NCI-H146 (cell line): ENCODE measurements at regions not wholly inside any gene's neighbourhood (a gene's known extent, or its start where the extent isn't known, plus 50 kb on each side); places are given as distances from the start of the nearest gene placed in this dataset.

Source experiments
- DNase-seq: peaks from one replicate; lab custom pipeline; 2025; lab: John Stamatoyannopoulos, UW

DNA sequence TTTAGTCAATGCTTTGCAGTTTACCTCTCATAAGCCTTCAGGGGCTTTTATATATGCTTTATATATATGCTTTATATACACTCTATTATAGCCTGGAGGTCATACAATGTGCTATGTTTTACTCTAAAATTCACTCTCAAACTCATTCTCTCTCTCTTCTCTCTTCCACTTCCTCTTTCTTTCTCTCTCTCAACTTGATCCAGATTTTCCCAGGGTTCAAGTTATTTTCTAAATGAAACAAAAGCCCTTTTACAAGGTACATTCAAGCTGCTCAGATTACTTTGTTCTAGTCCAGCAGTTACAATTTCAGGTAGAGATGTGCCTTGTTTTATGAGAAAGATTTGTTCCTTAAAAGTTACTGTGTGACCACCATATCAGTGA is 79.6 kb upstream of the ACP3 start:
- DNase-seq = no peak

DNA sequence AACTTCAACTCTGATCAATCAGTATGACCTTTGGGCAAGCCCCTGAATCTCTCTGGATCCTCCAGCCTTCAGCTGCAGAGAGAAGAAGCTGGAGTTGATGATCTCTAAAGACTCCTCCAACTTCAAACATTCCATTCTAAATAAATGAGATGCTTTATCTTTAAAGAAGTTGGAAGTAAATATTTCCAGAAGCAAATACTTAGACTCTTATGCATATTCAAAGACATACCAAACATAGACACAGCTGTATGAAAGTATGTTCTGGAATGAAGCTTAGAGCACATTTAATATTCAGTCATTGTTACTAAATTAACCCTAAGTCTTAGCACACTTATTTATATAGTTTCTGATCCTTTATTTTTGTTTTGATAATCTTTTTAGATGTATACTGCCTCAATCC is 77.6 kb upstream of the ACP3 start:
- no peak for DNase-seq

GRCh38 chr3:132241776-132242514 is 75.3 kb upstream of the ACP3 start:
- no peak for DNase-seq

DNA sequence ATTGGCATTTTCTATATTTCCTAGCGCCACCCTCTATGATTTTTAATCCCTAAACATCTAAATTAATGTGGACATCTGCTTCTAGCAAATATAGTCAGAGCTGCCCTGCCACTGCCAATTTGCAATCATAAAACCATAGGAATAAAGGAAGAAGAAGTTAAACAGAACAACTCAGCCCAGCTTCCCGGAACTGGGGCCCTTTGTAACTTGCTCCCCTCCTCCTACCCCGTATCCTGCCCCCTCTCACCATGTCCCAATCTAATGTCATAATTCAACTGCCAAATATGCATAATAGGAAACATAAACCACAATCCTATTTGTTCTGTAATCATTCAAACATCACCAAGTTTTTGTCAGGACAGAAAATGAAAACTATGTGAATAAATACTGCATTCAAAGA is 74.4 kb upstream of the ACP3 start:
- no peak for DNase-seq

DNA sequence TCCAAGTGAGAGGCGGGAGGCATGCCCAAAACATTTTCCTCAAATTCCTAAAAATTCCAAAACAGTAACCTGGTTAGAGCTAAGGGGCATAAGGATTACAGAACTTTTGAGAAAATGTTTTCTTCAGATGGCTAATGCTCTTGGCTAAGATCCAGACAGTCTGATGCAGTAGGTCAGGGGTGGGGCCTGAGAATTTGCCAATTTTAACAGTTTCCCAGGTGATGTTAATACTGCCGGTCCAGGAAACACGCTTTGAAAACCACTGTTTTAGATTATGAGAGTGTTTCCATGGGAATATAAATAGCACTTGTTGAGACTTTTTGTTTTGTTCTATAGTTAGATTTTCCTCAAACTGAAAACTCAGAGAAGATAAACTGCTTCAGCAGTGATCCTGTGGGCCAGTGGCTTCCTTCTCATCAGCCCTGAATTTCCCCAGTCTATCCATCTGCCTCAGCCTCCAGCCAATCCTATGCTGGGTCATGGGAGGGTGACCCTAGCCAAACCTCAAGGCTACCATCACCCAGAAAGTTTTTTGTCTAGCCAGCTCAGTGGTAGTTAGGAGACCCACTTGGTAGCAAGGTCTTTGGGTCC is 71.6 kb upstream of the ACP3 start:
- no peak for DNase-seq

DNA sequence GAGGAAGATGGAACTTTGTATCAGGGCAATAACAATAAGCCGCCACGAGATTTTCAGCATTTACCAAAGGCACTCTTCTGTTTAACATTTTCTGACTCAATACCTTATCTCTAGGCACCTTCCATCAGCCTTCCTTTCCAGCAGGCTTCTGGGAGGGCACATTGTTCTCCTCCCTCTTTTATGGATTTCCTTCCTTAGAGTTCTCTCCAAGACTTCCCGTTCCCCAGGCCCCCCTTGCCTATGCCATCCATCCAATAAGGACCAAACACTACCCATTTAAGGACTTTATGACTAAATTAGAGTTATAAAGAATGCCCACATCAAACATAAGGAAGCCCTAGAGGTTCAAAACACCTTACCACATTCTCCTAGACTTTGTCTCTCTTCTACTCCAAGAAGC is 71.0 kb upstream of the ACP3 start:
- DNase-seq = no peak

DNA sequence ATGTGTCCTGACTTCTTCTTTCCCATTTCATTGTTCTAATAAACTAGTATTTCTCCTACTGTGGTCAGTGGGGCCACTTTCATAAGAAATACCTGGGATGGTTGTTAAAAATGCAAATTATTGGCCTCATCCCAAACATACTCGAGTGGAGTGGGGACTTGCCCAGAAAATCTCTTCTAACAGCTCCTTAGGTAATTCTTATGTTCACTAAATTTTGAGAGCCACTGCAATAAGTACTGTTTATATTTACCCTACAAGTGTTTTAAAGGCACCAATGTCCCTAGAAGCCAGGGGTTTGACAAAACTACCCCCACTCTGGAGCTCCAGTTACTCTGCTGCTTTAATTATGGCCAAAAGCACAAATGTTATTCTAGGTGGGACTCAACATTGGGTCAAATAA is 70.0 kb upstream of the ACP3 start:
- no peak for DNase-seq

GRCh38 chr3:132248490-132248889 is 68.7 kb upstream of the ACP3 start:
- no peak for DNase-seq

GRCh38 chr3:132253262-132253878 is 63.8 kb upstream of the ACP3 start:
- peak; percentile 56 for DNase-seq

- DNase-seq = no peak
These were observed 63.0 kb upstream of the ACP3 start for GRCh38 chr3:132254076-132254755.

- no peak for DNase-seq
These were observed 62.0 kb upstream of the ACP3 start for GRCh38 chr3:132255041-132255745.

DNA sequence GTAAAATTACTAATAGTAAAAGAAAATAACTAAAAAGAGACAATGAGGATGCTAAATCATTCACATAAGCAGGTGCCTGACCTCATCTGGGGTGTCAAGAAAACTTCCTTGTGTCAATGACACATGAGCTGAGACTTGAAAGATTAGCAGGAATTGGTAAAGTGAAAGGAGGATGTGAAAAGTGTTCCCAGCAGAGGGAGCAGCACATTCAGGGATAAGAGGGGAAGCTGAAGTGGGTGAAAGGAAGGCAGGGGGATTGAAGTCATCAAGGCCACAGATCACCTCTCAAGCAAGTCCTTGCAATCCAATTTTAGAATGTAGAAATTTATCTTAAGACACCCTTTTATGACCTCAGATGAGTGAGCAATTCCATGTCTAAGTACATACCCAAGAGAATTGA is 60.2 kb upstream of the ACP3 start:
- DNase-seq = peak; percentile 60

- DNase-seq = no peak
These were observed 55.7 kb upstream of the ACP3 start for GRCh38 chr3:132261506-132261905.

DNA sequence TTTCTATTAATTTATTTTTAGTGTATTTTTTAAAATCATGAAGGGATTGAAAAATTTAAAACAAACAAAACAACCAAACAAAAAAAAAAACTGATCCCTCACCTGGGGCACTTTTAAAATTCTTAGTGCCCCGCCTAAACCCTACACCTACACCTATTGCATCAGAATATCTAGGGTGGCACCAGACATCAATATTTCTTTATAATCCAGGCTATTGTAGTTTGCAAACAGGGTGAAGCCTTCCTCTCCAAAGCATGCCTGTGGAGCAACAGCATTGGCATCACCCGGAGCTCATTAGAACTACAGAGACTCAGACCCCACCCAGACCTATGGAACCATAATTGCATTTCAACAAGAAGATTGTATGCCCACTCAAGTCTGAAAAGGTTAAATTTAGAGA is 54.9 kb upstream of the ACP3 start:
- DNase-seq = no peak

GRCh38 chr3:132262956-132263355 is 54.3 kb upstream of the ACP3 start:
- DNase-seq = no peak

DNA sequence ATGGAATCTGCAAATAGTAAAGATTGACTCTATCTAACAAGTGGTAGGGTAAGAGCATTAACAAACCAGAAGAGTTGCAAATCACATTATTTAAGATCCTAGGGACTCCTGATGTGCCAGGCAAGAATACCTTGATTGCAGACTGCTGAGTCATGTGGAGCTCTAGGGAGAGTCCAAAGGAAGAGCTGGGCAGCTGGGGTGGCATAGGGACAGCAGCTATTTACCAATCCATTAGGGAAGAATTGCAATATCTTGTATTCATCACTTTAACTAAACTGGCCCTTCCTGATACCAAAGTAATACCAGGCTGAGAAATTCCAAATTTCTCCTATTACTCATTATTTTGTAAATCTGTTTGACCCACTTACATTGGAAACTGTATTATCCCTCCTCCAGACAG is 52.2 kb upstream of the ACP3 start:
- DNase-seq = no peak

GRCh38 chr3:132265488-132265887 is 51.7 kb upstream of the ACP3 start:
- DNase-seq = no peak

- no peak for DNase-seq
These were observed 49.7 kb upstream of the ACP3 start for GRCh38 chr3:132267391-132267993.
